HCT116 (cell line): ENCODE measurements at regions not wholly inside any gene's neighbourhood (a gene's known extent, or its start where the extent isn't known, plus 50 kb on each side); places are given as distances from the start of the nearest gene placed in this dataset.
A peak's percentile ranks its signal among the peaks of the same experiment; 100 is the strongest.

Experiments
- ATAC-seq: fragments of 200-7000 bp; cut with Tn5 transposase; 2 replicates; pipeline ENCODE4 v1.9.1; 2020; ENCODE audit warnings: mild to moderate bottlenecking, moderate library complexity
- BruUV-seq: library from RNA; stranded (reverse); fragments of 400-500 nt; replicated peaks from 2 replicates; lab custom pipeline; 2021; lab: Mats Ljungman, UMichigan
- CTCF ChIA-PET: fragments of 300-600 bp; sonication (Branson Sonifier 250); formaldehyde crosslinking; loops from one replicate; lab custom pipeline; 2021; ENCODE audit warnings: antibody characterized with exemption; lab: Charles Lee
- POLR2A ChIA-PET: fragments of 300-600, 350-600 bp; sonication (Branson Sonifier 250); formaldehyde crosslinking; loops from one replicate; lab custom pipeline; 2021; ENCODE audit warnings: antibody characterized with exemption; lab: Charles Lee
- RAD21 ChIA-PET, 2 experiments: fragments of 300-600 bp; sonication (Branson Sonifier 250); formaldehyde crosslinking; loops; one replicate each; lab custom pipeline; 2023; ENCODE audit warnings: low total read pairs in 2 of 2; ENCODE audit not compliant: uncharacterized antibody in 2 of 2, unreplicated experiment in 2 of 2, low non-redundant PET in 1 of 2; lab: Charles Lee
- DNase-seq: peaks from one replicate; pipeline ENCODE4 v3.0.0-alpha.2; 2010; ENCODE audit warnings: low read depth, low spot score
- H2AFZ ChIP-seq: fragments of 200-600 bp; shearing (Covaris generic), sonication (generic); 2 replicates; pipeline ENCODE4 v1.6.1; 2017; ENCODE audit warnings: low read depth, mixed run types, mixed read lengths, antibody characterized with exemption, low read length; ENCODE audit not compliant: poor library complexity, severe bottlenecking
- H3K27ac ChIP-seq: 2 replicates; pipeline ENCODE4 v1.5.1; 2012; ENCODE audit warnings: low read depth, low read length
- H3K27me3 ChIP-seq: fragments of 200-600 bp; sonication (generic); 2 replicates; pipeline ENCODE4 v1.6.1; 2016; ENCODE audit warnings: mixed run types, low read length, mixed read lengths; ENCODE audit not compliant: insufficient read depth
- H3K36me3 ChIP-seq, 2 experiments: fragments of 200-500 bp in 1 of 2; fragments of 200-600 bp in 1 of 2; sonication (Bioruptor generic) in 1 of 2; sonication (generic) in 1 of 2; 2 replicates each; pipeline versions ENCODE4 v1.5.1 to v1.6.1; 2014 to 2016; ENCODE audit warnings: low read length in 2 of 2, inconsistent platforms in 1 of 2, mixed read lengths in 1 of 2, mixed run types in 1 of 2; ENCODE audit not compliant: insufficient read depth in 2 of 2, control insufficient read depth in 1 of 2
- H3K4me1 ChIP-seq, 2 experiments: fragments of 200-600 bp in 1 of 2; sonication (generic) in 1 of 2; 2 replicates each; pipeline versions ENCODE4 v1.5.1 to v1.6.1; 2012 to 2017; ENCODE audit warnings: low read length in 2 of 2, inconsistent platforms in 1 of 2, mild to moderate bottlenecking in 1 of 2, mixed read lengths in 1 of 2, mixed run types in 1 of 2, moderate library complexity in 1 of 2; ENCODE audit not compliant: insufficient read depth in 2 of 2, control insufficient read depth in 1 of 2
- H3K4me2 ChIP-seq: fragments of 200-600 bp; sonication (generic); 2 replicates; pipeline ENCODE4 v1.6.1; 2017; ENCODE audit warnings: mixed run types, low read length, mixed read lengths
- H3K4me3 ChIP-seq, 2 experiments: fragments of 200-600 bp in 1 of 2; sonication (generic) in 1 of 2; replicated peaks in 1 of 2; 2 replicates each; pipeline ENCODE4 v1.5.1; 2011 to 2016; ENCODE audit warnings: low read length in 2 of 2, control low read depth in 1 of 2, low read depth in 1 of 2, mild to moderate bottlenecking in 1 of 2, mixed read lengths in 1 of 2, mixed run types in 1 of 2
- H3K79me2 ChIP-seq: fragments of 200-600 bp; sonication (generic); 2 replicates; pipeline ENCODE4 v1.6.1; 2017; ENCODE audit warnings: mild to moderate bottlenecking, mixed run types, low read length, moderate library complexity, mixed read lengths; ENCODE audit not compliant: insufficient read depth
- H3K9ac ChIP-seq: fragments of 200-600 bp; sonication (generic); 2 replicates; pipeline ENCODE4 v1.6.1; 2016; ENCODE audit warnings: low read length, mixed read lengths
- H3K9me2 ChIP-seq: fragments of 200-600 bp; sonication (generic), shearing (Covaris generic); 2 replicates; pipeline ENCODE4 v1.6.1; 2017; ENCODE audit warnings: mixed run types, mild to moderate bottlenecking, moderate library complexity; ENCODE audit not compliant: insufficient read depth
- H3K9me3 ChIP-seq, 2 experiments: fragments of 200-500 bp in 1 of 2; fragments of 200-600 bp in 1 of 2; sonication (Bioruptor generic) in 1 of 2; sonication (generic) in 1 of 2; 2 replicates each; pipeline ENCODE4 v1.6.1; 2014 to 2017; ENCODE audit warnings: low read length in 2 of 2, mixed read lengths in 2 of 2, inconsistent platforms in 1 of 2, low read depth in 1 of 2, mild to moderate bottlenecking in 1 of 2, mixed run types in 1 of 2, moderate library complexity in 1 of 2; ENCODE audit not compliant: control insufficient read depth in 1 of 2, insufficient read depth in 1 of 2
- H4K20me1 ChIP-seq: fragments of 200-600 bp; sonication (generic), shearing (Covaris generic); 2 replicates; pipeline ENCODE4 v1.6.1; 2017; ENCODE audit warnings: mixed run types, mild to moderate bottlenecking, moderate library complexity; ENCODE audit not compliant: insufficient read depth
- EGR1 ChIP-seq: IDR thresholded peaks from 2 replicates; pipeline ENCODE4 v1.6.1; 2012; ENCODE audit warnings: low read depth
- ELF1 ChIP-seq: IDR thresholded peaks from 2 replicates; pipeline ENCODE4 v1.6.1; 2012; ENCODE audit warnings: low read depth, borderline replicate concordance
- EZH2phosphoT487 ChIP-seq: fragments of 200-600 bp; IDR thresholded peaks from 2 replicates; pipeline ENCODE4 v1.6.1; 2018; ENCODE audit warnings: antibody characterized with exemption, borderline replicate concordance
- FOSL1 ChIP-seq: IDR thresholded peaks from 2 replicates; pipeline ENCODE4 v1.6.1; 2012; ENCODE audit warnings: low read depth
- JUND ChIP-seq: IDR thresholded peaks from 2 replicates; pipeline ENCODE4 v1.6.1; 2012
- MAX ChIP-seq: IDR thresholded peaks from 2 replicates; pipeline ENCODE4 v1.6.1; 2012
- POLR2A ChIP-seq: IDR thresholded peaks from 2 replicates; pipeline ENCODE4 v1.7.0; 2011; ENCODE audit warnings: borderline replicate concordance; ENCODE audit not compliant: insufficient read depth, insufficient read length; ENCODE audit errors: extremely low read depth
- RAD21 ChIP-seq: IDR thresholded peaks from 2 replicates; pipeline ENCODE4 v1.6.1; 2012; ENCODE audit warnings: low read depth, mild to moderate bottlenecking
- SIN3A ChIP-seq: IDR thresholded peaks from 2 replicates; pipeline ENCODE4 v1.6.1; 2012; ENCODE audit warnings: low read depth
- SP1 ChIP-seq: IDR thresholded peaks from 2 replicates; pipeline ENCODE4 v1.6.1; 2012; ENCODE audit warnings: low read depth
- SRF ChIP-seq: IDR thresholded peaks from 2 replicates; pipeline ENCODE4 v1.6.1; 2012; ENCODE audit warnings: low read depth
- TCF7L2 ChIP-seq: IDR thresholded peaks from 2 replicates; pipeline ENCODE4 v1.7.0; 2011; ENCODE audit warnings: borderline replicate concordance, inconsistent platforms; ENCODE audit not compliant: insufficient read depth, insufficient read length; ENCODE audit errors: extremely low read depth
- ZFX ChIP-seq: fragments of 450-650 bp; IDR thresholded peaks from 2 replicates; pipeline ENCODE4 v1.6.1; 2017
- ZNF274 ChIP-seq: fragments of 200-500 bp; sonication (Bioruptor generic); IDR thresholded peaks from 2 replicates; pipeline ENCODE4 v1.6.1; 2014; ENCODE audit warnings: mild to moderate bottlenecking, low read depth, low read length, inconsistent platforms
- intact Hi-C: fragments of 100-400 bp; cut with micrococcal nuclease; formaldehyde crosslinking; loops from 2 replicates; pipeline ENCODE4 v1.10.0; 2022
- TF ChIP-seq, protein P1 (sequence below), 3 experiments: fragments of 200-600 bp in 1 of 3; sonication (generic) in 1 of 3; IDR thresholded peaks in 2 of 3; conservative IDR thresholded peaks in 1 of 3; 2 replicates each; pipeline ENCODE4 v1.5.1; 2012 to 2017; ENCODE audit warnings: low read depth in 2 of 3, low read length in 2 of 3, antibody characterized with exemption in 1 of 3, borderline replicate concordance in 1 of 3, control low read depth in 1 of 3, mild to moderate bottlenecking in 1 of 3, mixed read lengths in 1 of 3, mixed run types in 1 of 3, moderate library complexity in 1 of 3; ENCODE audit not compliant: insufficient read depth in 1 of 3
- TF ChIP-seq, protein P2 (sequence below): IDR thresholded peaks from 2 replicates; pipeline ENCODE4 v1.6.1; 2012; ENCODE audit warnings: low read depth

- H3K9me3 ChIP-seq, result no peaks in the 10 kb centered on the region
- TF ChIP-seq ZFX (no peak), JUND (peak; percentile 41)
- no peak overlapping the region for H3K9ac ChIP-seq
- intact Hi-C loops, result no loop called here
- H2AFZ ChIP-seq, result no peak overlapping the region
- DNase-seq, result no peak
- no peaks in the 10 kb centered on the region for H3K36me3 ChIP-seq
- peak; percentile 49 for ATAC-seq
- H3K4me1 ChIP-seq, result peaks cover 18 to 25% of the 10 kb centered on the region in 2 experiments; a peak in 3 of 4 replicates
- no peaks in the 10 kb centered on the region for H3K9me2 ChIP-seq
- no TSS peak for BruUV-seq
- H3K4me3 ChIP-seq, result no peak overlapping the region
- no peaks in the 10 kb centered on the region for H3K79me2 ChIP-seq
- H3K27me3 ChIP-seq, result no peaks in the 10 kb centered on the region
- ChIA-PET RAD21 (no interaction called here), CTCF (interaction anchor here (1.6 kb wide), 1 partner anchor 36 kb away, joined by 3 read pairs; no protein-coding TSS in a partner anchor), POLR2A (interaction anchor here (0.7 kb wide), 1 partner anchor 9 kb away, joined by 3 read pairs; no protein-coding TSS in a partner anchor)
- no peaks in the 10 kb centered on the region for H4K20me1 ChIP-seq
- H3K27ac ChIP-seq, result no peak overlapping the region
- peak overlapping the region; percentile 41 for H3K4me2 ChIP-seq
Measured at GRCh38 chr16:50473356-50473945, 74.7 kb upstream of the NKD1 start.

DNA sequence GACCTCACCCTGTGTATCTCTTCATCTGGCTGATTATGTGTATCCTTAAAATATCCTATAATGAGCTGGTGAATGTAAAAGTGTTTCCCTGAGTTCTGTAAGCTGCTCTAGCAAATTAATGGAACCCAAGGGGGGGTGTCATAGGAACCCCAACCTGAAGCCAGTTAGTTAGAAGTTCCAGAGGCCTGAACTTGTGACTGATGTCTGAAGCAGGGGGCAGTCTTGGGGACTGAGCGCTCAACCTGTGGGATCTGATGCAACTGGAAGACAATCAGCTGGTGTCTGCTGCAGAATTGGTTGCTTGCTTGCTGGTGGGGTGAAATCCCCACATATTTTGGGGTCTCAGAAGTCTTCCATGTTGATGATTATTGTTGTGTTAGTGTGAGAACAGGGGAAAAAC, 75.7 kb upstream of the NKD1 start:
- H3K4me1 ChIP-seq, result peaks cover 23 to 32% of the 10 kb centered on the region in 2 experiments; a peak in 3 of 4 replicates
- no peaks in the 10 kb centered on the region for H3K9me3 ChIP-seq
- POLR2A ChIA-PET, result no interaction called here
- no peaks in the 10 kb centered on the region for H3K36me3 ChIP-seq
- CTCF ChIA-PET, result interaction anchor here (1.6 kb wide), 1 partner anchor 37 kb away, joined by 3 read pairs; no protein-coding TSS in a partner anchor
- no peak overlapping the region for H2AFZ ChIP-seq
- ATAC-seq (no peak), DNase-seq (no peak)
- no peak overlapping the region for H3K9ac ChIP-seq
- H3K4me2 ChIP-seq, result no peak overlapping the region
- no TSS peak for BruUV-seq
- no peak overlapping the region for H3K27ac ChIP-seq
- H3K4me3 ChIP-seq, result no peak overlapping the region
- H4K20me1 ChIP-seq, result no peaks in the 10 kb centered on the region
- no peaks in the 10 kb centered on the region for H3K79me2 ChIP-seq
- RAD21 ChIA-PET, result no interaction called here
- H3K27me3 ChIP-seq, result no peaks in the 10 kb centered on the region; the same call in 1 of the 2 replicates
- intact Hi-C loops, result no loop called here
- no peaks in the 10 kb centered on the region for H3K9me2 ChIP-seq
- TF ChIP-seq SP1 (no peak), SIN3A (no peak), MAX (no peak), FOSL1 (no peak), ELF1 (no peak), RAD21 (no peak), TCF7L2 (no peak), POLR2A (no peak), JUND (no peak), ZNF274 (no peak), SRF (no peak), EGR1 (no peak), EZH2phosphoT487 (no peak)
- TF ChIP-seq, protein P1, sequence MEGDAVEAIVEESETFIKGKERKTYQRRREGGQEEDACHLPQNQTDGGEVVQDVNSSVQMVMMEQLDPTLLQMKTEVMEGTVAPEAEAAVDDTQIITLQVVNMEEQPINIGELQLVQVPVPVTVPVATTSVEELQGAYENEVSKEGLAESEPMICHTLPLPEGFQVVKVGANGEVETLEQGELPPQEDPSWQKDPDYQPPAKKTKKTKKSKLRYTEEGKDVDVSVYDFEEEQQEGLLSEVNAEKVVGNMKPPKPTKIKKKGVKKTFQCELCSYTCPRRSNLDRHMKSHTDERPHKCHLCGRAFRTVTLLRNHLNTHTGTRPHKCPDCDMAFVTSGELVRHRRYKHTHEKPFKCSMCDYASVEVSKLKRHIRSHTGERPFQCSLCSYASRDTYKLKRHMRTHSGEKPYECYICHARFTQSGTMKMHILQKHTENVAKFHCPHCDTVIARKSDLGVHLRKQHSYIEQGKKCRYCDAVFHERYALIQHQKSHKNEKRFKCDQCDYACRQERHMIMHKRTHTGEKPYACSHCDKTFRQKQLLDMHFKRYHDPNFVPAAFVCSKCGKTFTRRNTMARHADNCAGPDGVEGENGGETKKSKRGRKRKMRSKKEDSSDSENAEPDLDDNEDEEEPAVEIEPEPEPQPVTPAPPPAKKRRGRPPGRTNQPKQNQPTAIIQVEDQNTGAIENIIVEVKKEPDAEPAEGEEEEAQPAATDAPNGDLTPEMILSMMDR (IDR thresholded peaks at IDR 0.05 in 2 of 3, conservative IDR thresholded peaks at IDR 0.05 in 1 of 3; ENCODE audit: borderline replicate concordance in 1 of 3, insufficient read depth in 1 of 3, low read depth in 2 of 3, low read length in 2 of 3), result no peak
- TF ChIP-seq, protein P2, sequence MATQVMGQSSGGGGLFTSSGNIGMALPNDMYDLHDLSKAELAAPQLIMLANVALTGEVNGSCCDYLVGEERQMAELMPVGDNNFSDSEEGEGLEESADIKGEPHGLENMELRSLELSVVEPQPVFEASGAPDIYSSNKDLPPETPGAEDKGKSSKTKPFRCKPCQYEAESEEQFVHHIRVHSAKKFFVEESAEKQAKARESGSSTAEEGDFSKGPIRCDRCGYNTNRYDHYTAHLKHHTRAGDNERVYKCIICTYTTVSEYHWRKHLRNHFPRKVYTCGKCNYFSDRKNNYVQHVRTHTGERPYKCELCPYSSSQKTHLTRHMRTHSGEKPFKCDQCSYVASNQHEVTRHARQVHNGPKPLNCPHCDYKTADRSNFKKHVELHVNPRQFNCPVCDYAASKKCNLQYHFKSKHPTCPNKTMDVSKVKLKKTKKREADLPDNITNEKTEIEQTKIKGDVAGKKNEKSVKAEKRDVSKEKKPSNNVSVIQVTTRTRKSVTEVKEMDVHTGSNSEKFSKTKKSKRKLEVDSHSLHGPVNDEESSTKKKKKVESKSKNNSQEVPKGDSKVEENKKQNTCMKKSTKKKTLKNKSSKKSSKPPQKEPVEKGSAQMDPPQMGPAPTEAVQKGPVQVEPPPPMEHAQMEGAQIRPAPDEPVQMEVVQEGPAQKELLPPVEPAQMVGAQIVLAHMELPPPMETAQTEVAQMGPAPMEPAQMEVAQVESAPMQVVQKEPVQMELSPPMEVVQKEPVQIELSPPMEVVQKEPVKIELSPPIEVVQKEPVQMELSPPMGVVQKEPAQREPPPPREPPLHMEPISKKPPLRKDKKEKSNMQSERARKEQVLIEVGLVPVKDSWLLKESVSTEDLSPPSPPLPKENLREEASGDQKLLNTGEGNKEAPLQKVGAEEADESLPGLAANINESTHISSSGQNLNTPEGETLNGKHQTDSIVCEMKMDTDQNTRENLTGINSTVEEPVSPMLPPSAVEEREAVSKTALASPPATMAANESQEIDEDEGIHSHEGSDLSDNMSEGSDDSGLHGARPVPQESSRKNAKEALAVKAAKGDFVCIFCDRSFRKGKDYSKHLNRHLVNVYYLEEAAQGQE, result no peak
